ENCODE measurements at regions not wholly inside any gene's neighbourhood (a gene's known extent, or its start where the extent isn't known, plus 50 kb on each side); places are given as distances from the start of the nearest gene placed in this dataset.

- H3K27me3 ChIP-seq (ENCODE audit: insufficient read depth), result no peaks in the 10 kb centered on the region
- H3K36me3 ChIP-seq (replicated peaks in 1 of 2; ENCODE audit: control insufficient read depth in 1 of 2, insufficient read depth in 2 of 2, low read length in 1 of 2), result no peaks in the 10 kb centered on the region
- H3K79me2 ChIP-seq (ENCODE audit: insufficient read depth), result no peaks in the 10 kb centered on the region
- H4K20me1 ChIP-seq (ENCODE audit: insufficient read depth), result no peaks in the 10 kb centered on the region
- no peak for TF ChIP-seq YY1 (IDR thresholded peaks at IDR 0.05; ENCODE audit: low read depth)
- no peak overlapping the region for H3K4me2 ChIP-seq
- H2AFZ ChIP-seq (ENCODE audit: low read depth), result no peak overlapping the region
- no peak overlapping the region for H3K27ac ChIP-seq (ENCODE audit: low read depth in 2 of 2, low read length in 1 of 2)
- POLR2A ChIA-PET, result no interaction called here
- no peak for DNase-seq
- H3F3A ChIP-seq (replicated peaks; ENCODE audit: insufficient read depth), result no peaks in the 10 kb centered on the region
- H3K9me2 ChIP-seq, result no peaks in the 10 kb centered on the region
- CTCF ChIA-PET, result interaction anchor here (1.9 kb wide), 1 partner anchor 303 kb away, joined by 7 read pairs; no protein-coding TSS in a partner anchor
- H3K9ac ChIP-seq, result no peak overlapping the region
- H3K4me3 ChIP-seq (ENCODE audit: low read depth in 2 of 2, low read length in 1 of 2), result no peak overlapping the region
- no peaks in the 10 kb centered on the region for H3K9me3 ChIP-seq
- H3K4me1 ChIP-seq (ENCODE audit: control insufficient read depth in 1 of 2, insufficient read depth in 2 of 2, low read depth in 1 of 2, low read length in 1 of 2), result peaks cover 0 to 10% of the 10 kb centered on the region in 2 experiments; a peak in 1 of 4 replicates
- 68% methylated on average over 20 of the region's 31 CpGs for WGBS (ENCODE audit: low lambda C conversion rate)
Observed at GRCh38 chr6:170134471-170135440, 156.1 kb downstream of the DLL1 start.

- H3K4me2 ChIP-seq, result no peak overlapping the region
- H3K4me3 ChIP-seq (ENCODE audit: low read depth in 2 of 2, low read length in 1 of 2), result no peak overlapping the region
- H3K27me3 ChIP-seq (ENCODE audit: insufficient read depth), result no peaks in the 10 kb centered on the region
- CTCF ChIA-PET, result interaction anchor here (1.9 kb wide), 1 partner anchor 303 kb away, joined by 7 read pairs; no protein-coding TSS in a partner anchor
- no peak for DNase-seq
- peaks cover 0 to 17% of the 10 kb centered on the region in 2 experiments; a peak in 1 of 4 replicates for H3K4me1 ChIP-seq (ENCODE audit: control insufficient read depth in 1 of 2, insufficient read depth in 2 of 2, low read depth in 1 of 2, low read length in 1 of 2)
- H3K9me2 ChIP-seq, result no peaks in the 10 kb centered on the region
- H3K27ac ChIP-seq (ENCODE audit: low read depth in 2 of 2, low read length in 1 of 2), result no peak overlapping the region
- no peaks in the 10 kb centered on the region for H4K20me1 ChIP-seq (ENCODE audit: insufficient read depth)
- POLR2A ChIA-PET, result no interaction called here
- no peak overlapping the region for H2AFZ ChIP-seq (ENCODE audit: low read depth)
- no peaks in the 10 kb centered on the region for H3K9me3 ChIP-seq
- 65% methylated on average over 12 of the region's 17 CpGs for WGBS (ENCODE audit: low lambda C conversion rate)
- H3F3A ChIP-seq (replicated peaks; ENCODE audit: insufficient read depth), result no peaks in the 10 kb centered on the region
- no peaks in the 10 kb centered on the region for H3K36me3 ChIP-seq (replicated peaks in 1 of 2; ENCODE audit: control insufficient read depth in 1 of 2, insufficient read depth in 2 of 2, low read length in 1 of 2)
- TF ChIP-seq POLR2AphosphoS5 (IDR thresholded peaks at IDR 0.05; ENCODE audit: low read depth, low read length), result no peak
- TF ChIP-seq NFIC (IDR thresholded peaks at IDR 0.05; ENCODE audit: borderline replicate concordance), result no peak
- TF ChIP-seq CHD2 (IDR thresholded peaks at IDR 0.05; ENCODE audit: low read length, partially characterized antibody), result no peak
- TF ChIP-seq NRF1 (IDR thresholded peaks at IDR 0.05; ENCODE audit: low read depth, low read length), result no peak
- TF ChIP-seq FOXJ3 (CRISPR knock-in tag; IDR thresholded peaks at IDR 0.05), result no peak
- TF ChIP-seq RAD21 (IDR thresholded peaks at IDR 0.05; ENCODE audit: low read length), result no peak
- TF ChIP-seq FOXM1 (IDR thresholded peaks at IDR 0.05; ENCODE audit: low read depth), result no peak
- no peak for TF ChIP-seq TEAD4 (IDR thresholded peaks at IDR 0.05; ENCODE audit: borderline replicate concordance, insufficient read depth)
- TF ChIP-seq MEF2A (IDR thresholded peaks at IDR 0.05; ENCODE audit: borderline replicate concordance, low read depth), result no peak
- no peak for TF ChIP-seq USF2 (IDR thresholded peaks at IDR 0.05; ENCODE audit: borderline replicate concordance, low read depth, low read length)
- TF ChIP-seq CTCF (IDR thresholded peaks at IDR 0.05), result no peak
- no peak for TF ChIP-seq MXI1 (IDR thresholded peaks at IDR 0.05; ENCODE audit: low read depth, low read length)
- no peak overlapping the region for H3K9ac ChIP-seq
- H3K79me2 ChIP-seq (ENCODE audit: insufficient read depth), result no peaks in the 10 kb centered on the region
Observed at GRCh38 chr6:170134031-170134470, 156.8 kb downstream of the DLL1 start.

All from SK-N-SH (cell line).